GM23338 (cell line): ENCODE measurements at regions not wholly inside any gene's neighbourhood (a gene's known extent, or its start where the extent isn't known, plus 50 kb on each side); places are given as distances from the start of the nearest gene placed in this dataset.

ENCODE experiments used
- CREB1 ChIP-seq: fragments of 250-450 bp; sonication (Bioruptor Pico); IDR thresholded peaks from 2 replicates; pipeline ENCODE4 v1.5.0; 2020; ENCODE audit warnings: low read depth, mild to moderate bottlenecking, moderate library complexity
- CTCF ChIP-seq, 2 experiments: fragments of 200-600 bp in 1 of 2; sonication (generic) in 1 of 2; conservative IDR thresholded peaks; 2 replicates each; pipeline versions ENCODE4 v1.5.1 to v1.6.1; 2016 to 2017; ENCODE audit warnings: antibody characterized with exemption in 2 of 2, low read depth in 2 of 2, mild to moderate bottlenecking in 2 of 2, moderate library complexity in 1 of 2
- ETS1 ChIP-seq: IDR thresholded peaks from 2 replicates; pipeline ENCODE4 v1.6.1; 2016; ENCODE audit warnings: antibody characterized with exemption
- EZH2 ChIP-seq: fragments of 200-600 bp; sonication (generic); IDR thresholded peaks from one replicate; pipeline ENCODE4 v1.8.0; 2017; ENCODE audit warnings: antibody characterized with exemption, mild to moderate bottlenecking, low read depth; ENCODE audit not compliant: unreplicated experiment
- POLR2AphosphoS5 ChIP-seq: IDR thresholded peaks from 2 replicates; pipeline ENCODE4 v1.6.1; 2016; ENCODE audit warnings: antibody characterized with exemption, low read depth
- REST ChIP-seq: IDR thresholded peaks from one replicate; pipeline ENCODE4 v1.6.1; 2018; ENCODE audit warnings: antibody characterized with exemption; ENCODE audit not compliant: unreplicated experiment
- STAT1 ChIP-seq: IDR thresholded peaks from one replicate; pipeline ENCODE4 v1.6.1; 2016; ENCODE audit warnings: antibody characterized with exemption; ENCODE audit not compliant: unreplicated experiment
- ZNF331 ChIP-seq: fragments of 250-450 bp; sonication (Bioruptor Pico); IDR thresholded peaks from 2 replicates; pipeline ENCODE4 v1.5.0; 2020; ENCODE audit warnings: low read depth, mild to moderate bottlenecking, moderate library complexity
- ZNF462 ChIP-seq: fragments of 250-450 bp; sonication (Bioruptor Pico); IDR thresholded peaks from 2 replicates; pipeline ENCODE4 v1.5.0; 2020; ENCODE audit warnings: mild to moderate bottlenecking, moderate library complexity

- TF ChIP-seq CTCF (conservative IDR thresholded peaks at IDR 0.05; ENCODE audit: low read depth in 2 of 2) (no peak), ZNF462 (CRISPR knock-in tag) (no peak), REST (no peak), EZH2 (no peak), POLR2AphosphoS5 (no peak), CREB1 (no peak), ETS1 (no peak), ZNF331 (no peak), STAT1 (no peak)
Measured at GRCh38 chr3:166190360-166190759, 353.1 kb upstream of the BCHE start.
